HEK293 (cell line): ENCODE measurements at regions not wholly inside any gene's neighbourhood (a gene's known extent, or its start where the extent isn't known, plus 50 kb on each side); places are given as distances from the start of the nearest gene placed in this dataset.
"Not testable (repeated sequence)": the region's sequence is repeated elsewhere in the genome, so short reads cannot be mapped to it uniquely, and the experiment has no call there.

Source experiments
- CTCF ChIP-seq: fragments of 450-650 bp; formaldehyde crosslinking; IDR thresholded peaks from 2 replicates; pipeline ENCODE4 v1.5.1; 2016; ENCODE audit warnings: missing biosample characterization, missing genetic modification characterization
- TCF7L2 ChIP-seq: IDR thresholded peaks from 2 replicates; pipeline ENCODE4 v1.6.1; 2011; ENCODE audit warnings: low read depth, mild to moderate bottlenecking, inconsistent platforms, low read length, moderate library complexity, borderline replicate concordance
- ZBTB26 ChIP-seq: fragments of 450-650 bp; formaldehyde crosslinking; optimal IDR thresholded peaks from 2 replicates; pipeline ENCODE3; 2016; ENCODE audit warnings: missing biosample characterization, mild to moderate bottlenecking, missing genetic modification characterization
- ZNF133 ChIP-seq: fragments of 450-650 bp; formaldehyde crosslinking; IDR thresholded peaks from 2 replicates; pipeline ENCODE4 v1.5.1; 2016; ENCODE audit warnings: missing biosample characterization, missing genetic modification characterization
- ZNF146 ChIP-seq: fragments of 450-650 bp; formaldehyde crosslinking; IDR thresholded peaks from 2 replicates; pipeline ENCODE4 v1.5.1; 2016; ENCODE audit warnings: missing biosample characterization, missing genetic modification characterization
- ZNF169 ChIP-seq: fragments of 450-650 bp; formaldehyde crosslinking; IDR thresholded peaks from 2 replicates; pipeline ENCODE4 v1.5.1; 2016; ENCODE audit warnings: missing biosample characterization, missing genetic modification characterization
- ZNF514 ChIP-seq: fragments of 450-650 bp; formaldehyde crosslinking; IDR thresholded peaks from 2 replicates; pipeline ENCODE4 v1.5.1; 2016; ENCODE audit warnings: missing biosample characterization, missing genetic modification characterization
- ZNF571 ChIP-seq: fragments of 450-650 bp; formaldehyde crosslinking; IDR thresholded peaks from 2 replicates; pipeline ENCODE4 v1.5.0; 2017; ENCODE audit warnings: missing biosample characterization, missing genetic modification characterization
- ZNF654 ChIP-seq: fragments of 450-650 bp; formaldehyde crosslinking; IDR thresholded peaks from 2 replicates; pipeline ENCODE4 v1.5.1; 2016; ENCODE audit warnings: low read depth, missing biosample characterization, missing genetic modification characterization

GRCh38 chr2:131627777-131628176 is 100.1 kb downstream of the CCDC74A start:
- not testable (repeated sequence) for TF ChIP-seq CTCF; ZNF654 (tag by site-specific recombination); ZNF571 (tag by site-specific recombination); ZNF133 (tag by site-specific recombination); TCF7L2; ZNF169 (tag by site-specific recombination); ZBTB26 (tag by site-specific recombination); ZNF514 (tag by site-specific recombination); ZNF146 (tag by site-specific recombination)
